HEK293 (cell line): ENCODE measurements at regions not wholly inside any gene's neighbourhood (a gene's known extent, or its start where the extent isn't known, plus 50 kb on each side); places are given as distances from the start of the nearest gene placed in this dataset.

Experiments used
- ZEB2 ChIP-seq: fragments of 450-650 bp; formaldehyde crosslinking; IDR thresholded peaks from 2 replicates; pipeline ENCODE4 v1.5.1; 2016; ENCODE audit warnings: missing biosample characterization, missing genetic modification characterization
- ZNF521 ChIP-seq: fragments of 450-650 bp; formaldehyde crosslinking; IDR thresholded peaks from 2 replicates; pipeline ENCODE4 v1.5.1; 2017; ENCODE audit warnings: missing biosample characterization, mild to moderate bottlenecking, missing genetic modification characterization
- ZNF530 ChIP-seq: fragments of 450-650 bp; formaldehyde crosslinking; IDR thresholded peaks from 2 replicates; pipeline ENCODE4 v1.5.1; 2016; ENCODE audit warnings: low read depth, missing biosample characterization, missing genetic modification characterization
- TF ChIP-seq, protein P1 (sequence below): fragments of 450-650 bp; formaldehyde crosslinking; IDR thresholded peaks from 2 replicates; pipeline ENCODE4 v1.5.1; 2016; ENCODE audit warnings: missing biosample characterization, missing genetic modification characterization
- TF ChIP-seq, protein P2 (sequence below): fragments of 450-650 bp; formaldehyde crosslinking; IDR thresholded peaks from 2 replicates; pipeline ENCODE4 v1.5.1; 2016; ENCODE audit warnings: missing biosample characterization, missing genetic modification characterization

GRCh38 chr2:161571051-161571429 is 53.2 kb upstream of the SLC4A10 start:
- TF ChIP-seq, protein P1, sequence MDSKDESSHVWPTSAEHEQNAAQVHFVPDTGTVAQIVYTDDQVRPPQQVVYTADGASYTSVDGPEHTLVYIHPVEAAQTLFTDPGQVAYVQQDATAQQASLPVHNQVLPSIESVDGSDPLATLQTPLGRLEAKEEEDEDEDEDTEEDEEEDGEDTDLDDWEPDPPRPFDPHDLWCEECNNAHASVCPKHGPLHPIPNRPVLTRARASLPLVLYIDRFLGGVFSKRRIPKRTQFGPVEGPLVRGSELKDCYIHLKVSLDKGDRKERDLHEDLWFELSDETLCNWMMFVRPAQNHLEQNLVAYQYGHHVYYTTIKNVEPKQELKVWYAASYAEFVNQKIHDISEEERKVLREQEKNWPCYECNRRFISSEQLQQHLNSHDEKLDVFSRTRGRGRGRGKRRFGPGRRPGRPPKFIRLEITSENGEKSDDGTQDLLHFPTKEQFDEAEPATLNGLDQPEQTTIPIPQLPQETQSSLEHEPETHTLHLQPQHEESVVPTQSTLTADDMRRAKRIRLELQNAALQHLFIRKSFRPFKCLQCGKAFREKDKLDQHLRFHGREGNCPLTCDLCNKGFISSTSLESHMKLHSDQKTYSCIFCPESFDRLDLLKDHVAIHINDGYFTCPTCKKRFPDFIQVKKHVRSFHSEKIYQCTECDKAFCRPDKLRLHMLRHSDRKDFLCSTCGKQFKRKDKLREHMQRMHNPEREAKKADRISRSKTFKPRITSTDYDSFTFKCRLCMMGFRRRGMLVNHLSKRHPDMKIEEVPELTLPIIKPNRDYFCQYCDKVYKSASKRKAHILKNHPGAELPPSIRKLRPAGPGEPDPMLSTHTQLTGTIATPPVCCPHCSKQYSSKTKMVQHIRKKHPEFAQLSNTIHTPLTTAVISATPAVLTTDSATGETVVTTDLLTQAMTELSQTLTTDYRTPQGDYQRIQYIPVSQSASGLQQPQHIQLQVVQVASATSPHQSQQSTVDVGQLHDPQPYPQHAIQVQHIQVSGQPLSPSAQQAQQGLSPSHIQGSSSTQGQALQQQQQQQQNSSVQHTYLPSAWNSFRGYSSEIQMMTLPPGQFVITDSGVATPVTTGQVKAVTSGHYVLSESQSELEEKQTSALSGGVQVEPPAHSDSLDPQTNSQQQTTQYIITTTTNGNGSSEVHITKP, result no peak
- TF ChIP-seq, protein P2, sequence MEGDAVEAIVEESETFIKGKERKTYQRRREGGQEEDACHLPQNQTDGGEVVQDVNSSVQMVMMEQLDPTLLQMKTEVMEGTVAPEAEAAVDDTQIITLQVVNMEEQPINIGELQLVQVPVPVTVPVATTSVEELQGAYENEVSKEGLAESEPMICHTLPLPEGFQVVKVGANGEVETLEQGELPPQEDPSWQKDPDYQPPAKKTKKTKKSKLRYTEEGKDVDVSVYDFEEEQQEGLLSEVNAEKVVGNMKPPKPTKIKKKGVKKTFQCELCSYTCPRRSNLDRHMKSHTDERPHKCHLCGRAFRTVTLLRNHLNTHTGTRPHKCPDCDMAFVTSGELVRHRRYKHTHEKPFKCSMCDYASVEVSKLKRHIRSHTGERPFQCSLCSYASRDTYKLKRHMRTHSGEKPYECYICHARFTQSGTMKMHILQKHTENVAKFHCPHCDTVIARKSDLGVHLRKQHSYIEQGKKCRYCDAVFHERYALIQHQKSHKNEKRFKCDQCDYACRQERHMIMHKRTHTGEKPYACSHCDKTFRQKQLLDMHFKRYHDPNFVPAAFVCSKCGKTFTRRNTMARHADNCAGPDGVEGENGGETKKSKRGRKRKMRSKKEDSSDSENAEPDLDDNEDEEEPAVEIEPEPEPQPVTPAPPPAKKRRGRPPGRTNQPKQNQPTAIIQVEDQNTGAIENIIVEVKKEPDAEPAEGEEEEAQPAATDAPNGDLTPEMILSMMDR, result no peak
- TF ChIP-seq ZNF521 (tag by site-specific recombination), result no peak
- no peak for TF ChIP-seq ZEB2 (tag by site-specific recombination)
- TF ChIP-seq ZNF530 (tag by site-specific recombination), result no peak
